Brain pericyte (primary cell): ENCODE measurements at regions not wholly inside any gene's neighbourhood (a gene's known extent, or its start where the extent isn't known, plus 50 kb on each side); places are given as distances from the start of the nearest gene placed in this dataset.

Experiments used
- DNase-seq: peaks from one replicate; pipeline ENCODE4 v3.0.0-alpha.2; 2012; ENCODE audit warnings: low read depth, low spot score

DNA sequence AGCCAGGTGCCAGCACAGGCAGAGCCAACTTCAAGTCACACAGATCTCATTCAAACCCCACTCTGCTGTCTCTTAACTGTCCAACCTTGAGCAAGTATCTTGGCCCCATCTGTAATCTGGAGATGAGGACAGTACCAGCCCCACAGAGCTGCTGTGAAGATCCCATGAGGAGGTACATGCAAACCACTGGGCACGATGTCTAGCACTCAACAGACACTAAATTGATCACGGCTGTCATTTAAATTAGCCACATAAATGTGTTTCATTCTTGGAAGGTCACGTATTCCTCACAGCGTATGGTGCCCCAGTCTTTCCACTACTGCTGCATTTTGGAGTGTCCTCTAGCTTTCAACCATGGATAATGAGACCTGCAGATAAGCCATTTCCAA, 167.6 kb upstream of the ID2 start:
- DNase-seq, result no peak

DNA sequence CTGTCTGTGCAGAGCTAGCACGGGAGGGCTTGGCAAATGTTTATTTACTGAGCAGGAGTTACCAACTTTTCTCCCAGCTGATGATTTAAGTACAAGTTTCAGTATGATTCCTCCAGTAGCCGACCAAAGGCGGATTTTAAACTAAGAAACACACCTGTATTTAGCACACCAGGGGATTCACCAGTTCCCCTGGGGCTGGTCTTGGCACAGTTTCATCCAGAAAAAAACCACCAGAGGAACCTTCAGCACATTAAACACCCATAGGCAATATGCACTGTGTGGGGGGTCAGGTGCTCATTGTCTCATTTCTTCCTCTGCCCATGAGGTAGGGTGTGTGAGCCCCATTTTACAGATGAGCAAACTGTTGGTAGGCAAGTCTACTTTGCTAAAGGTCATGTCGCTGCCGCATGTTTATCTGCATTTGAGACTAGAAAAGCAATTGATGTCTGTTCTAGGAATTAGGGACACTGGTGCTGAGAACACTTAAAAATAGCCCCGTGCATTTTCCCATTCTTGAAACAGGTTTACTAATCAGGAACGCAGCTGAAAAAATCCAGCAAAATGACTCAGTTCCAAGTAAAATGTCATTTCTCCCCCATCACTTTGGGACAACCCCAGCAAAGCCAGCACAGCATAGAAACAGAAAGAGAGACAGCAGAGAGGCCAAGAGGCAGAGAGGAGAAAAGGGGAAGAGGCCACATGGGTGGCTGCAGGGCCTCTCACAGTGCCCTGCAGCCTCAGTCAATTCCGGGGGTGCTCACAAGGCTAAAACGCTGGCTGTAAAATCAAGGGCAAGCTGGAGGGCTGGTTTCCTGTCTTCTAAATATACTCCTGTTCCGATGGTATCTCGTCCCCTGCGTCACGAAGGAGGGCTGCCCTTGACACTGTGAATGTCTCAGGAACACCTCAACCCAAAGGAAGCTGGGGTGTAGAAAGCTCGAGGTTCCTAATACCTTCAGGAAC, 166.8 kb upstream of the ID2 start:
- DNase-seq, result no peak

DNA sequence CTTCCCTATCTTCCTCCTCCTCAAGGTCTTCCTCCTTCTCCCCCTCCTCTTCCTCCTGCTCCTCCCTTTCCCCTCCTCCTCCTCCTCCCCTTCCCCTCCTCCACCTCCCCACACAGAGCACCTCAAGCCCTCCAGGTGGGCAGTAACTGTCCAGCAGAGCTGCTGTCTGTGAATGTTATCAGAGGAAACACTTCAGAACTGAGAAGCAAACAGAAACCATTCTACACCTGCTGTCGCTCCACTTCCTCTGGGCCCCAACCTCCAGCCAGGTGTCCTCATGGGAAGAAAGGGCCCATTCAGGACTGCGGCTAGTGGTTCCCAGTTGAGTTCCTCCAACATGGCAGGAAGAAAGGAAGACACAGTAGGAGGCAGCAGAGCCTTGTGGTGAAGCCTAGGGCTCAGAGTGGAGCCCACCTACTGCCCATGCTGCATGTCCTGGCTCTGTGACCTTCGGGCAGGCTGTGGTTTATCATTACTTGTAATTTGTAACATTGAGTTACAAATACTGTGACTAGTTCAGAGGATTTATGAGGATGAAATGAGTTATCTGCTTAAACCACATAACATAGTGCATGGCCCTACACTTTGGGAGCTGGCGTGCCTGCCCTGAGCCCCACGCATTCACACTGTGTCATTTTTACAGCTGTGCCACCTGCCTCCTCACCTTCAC, 165.9 kb upstream of the ID2 start:
- DNase-seq, result no peak

DNA sequence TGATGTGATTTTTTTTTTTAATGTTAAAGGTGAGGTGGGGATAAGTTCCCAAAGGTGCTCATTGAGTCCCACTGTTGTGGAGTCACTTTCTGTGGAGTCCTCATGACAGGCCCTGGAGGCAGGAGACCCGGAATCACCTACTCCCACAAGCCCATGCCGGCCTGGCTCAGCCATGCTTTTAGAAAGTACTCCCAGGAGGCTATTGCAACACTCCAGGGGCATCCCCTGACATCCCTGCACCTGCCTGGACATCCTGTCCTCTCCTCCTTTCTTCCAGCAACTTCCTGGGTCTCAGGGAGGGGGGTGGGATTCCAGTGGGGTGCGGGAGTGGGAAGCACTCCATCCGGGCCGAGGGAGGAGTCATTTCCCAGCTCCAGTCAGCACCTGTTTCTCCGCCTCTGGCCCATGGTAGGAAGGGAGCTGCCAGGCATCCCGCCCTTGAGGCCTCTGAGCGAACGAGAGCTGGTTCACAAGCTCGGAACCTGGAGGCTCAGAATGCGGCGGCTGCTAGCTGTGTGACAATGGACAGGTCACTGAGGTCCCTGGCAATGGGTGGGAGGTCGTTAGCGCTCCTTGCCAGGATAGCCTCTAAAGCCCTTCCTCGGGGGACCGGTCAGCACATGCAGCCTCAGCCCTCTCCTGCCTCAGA, 163.9 kb upstream of the ID2 start:
- no peak for DNase-seq

DNA sequence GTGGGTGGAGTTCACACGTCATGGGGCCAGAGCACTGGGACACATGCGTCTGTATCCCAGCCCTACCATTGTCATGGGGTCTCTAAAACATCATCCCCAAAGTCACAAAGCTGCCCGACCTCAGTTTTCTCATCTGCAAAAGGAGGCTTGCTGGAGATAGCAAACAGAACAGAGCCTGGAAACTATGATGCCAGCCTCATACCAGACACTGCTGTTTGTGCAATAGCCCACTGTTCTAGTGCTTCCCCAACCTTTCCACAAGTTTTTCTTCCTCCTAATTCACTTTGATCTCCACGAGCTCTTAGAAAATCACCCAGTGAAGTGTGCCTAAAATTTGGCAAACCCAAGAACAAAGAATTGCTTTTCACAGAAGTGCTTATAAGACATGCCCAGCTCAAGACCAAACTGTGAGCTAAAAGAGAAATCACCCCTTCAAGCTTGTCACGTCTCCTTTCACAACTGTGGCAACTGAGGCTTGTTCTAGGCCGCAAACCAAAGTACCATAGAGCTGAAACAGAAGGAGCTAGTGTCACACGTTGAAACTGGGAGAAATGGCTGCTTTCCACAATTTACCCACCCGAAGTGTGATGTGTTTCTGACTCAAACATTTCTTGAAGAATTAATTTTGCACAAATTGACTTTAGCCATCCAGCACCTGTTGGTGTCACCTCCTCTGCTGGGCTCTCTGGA, 162.7 kb upstream of the ID2 start:
- DNase-seq, result no peak

DNA sequence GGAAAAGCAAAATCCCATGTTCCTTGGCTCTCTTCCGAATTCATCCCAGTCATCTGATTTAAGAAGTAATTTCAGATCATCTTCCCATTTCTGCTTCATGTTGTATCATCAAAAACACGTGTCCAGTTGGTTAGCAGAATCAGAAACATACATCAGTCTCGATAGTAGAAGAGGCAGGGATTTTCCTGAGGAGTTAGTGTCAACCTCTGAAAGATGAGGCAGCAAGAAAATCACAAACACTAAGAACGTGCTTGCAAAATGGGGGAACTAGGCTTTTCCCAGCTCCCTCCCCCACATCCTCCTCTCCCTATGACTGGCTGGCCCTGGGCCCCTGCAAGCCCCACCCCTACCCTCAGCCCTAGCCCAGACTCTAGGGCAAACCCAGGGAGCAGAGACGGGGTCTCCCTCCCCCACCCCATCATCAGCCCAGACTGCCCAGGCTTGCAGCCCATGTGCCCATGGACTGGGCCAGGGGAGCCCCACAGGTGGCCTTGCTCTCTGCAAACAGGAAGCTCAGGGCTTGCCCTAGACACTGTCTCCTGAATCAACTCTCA, 161.0 kb upstream of the ID2 start:
- no peak for DNase-seq

DNA sequence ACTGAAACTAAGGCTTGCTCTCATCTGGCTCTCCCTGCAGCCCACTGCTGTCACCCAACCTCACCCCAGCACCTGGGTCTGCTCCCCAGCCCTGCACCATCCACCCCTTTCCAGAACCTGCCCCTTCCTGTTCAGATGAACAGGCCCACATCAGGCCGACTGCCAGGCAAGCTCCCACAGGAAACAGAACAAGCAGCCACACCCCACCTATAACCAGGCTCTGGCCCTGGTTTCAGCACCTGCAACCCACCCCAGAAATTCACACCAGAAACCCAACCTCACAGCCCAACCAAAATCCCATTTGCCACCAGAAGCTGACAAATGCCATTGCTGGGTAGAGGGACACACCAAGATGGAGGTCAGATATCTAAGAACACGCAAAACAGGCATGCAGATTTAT, 159.2 kb upstream of the ID2 start:
- DNase-seq, result no peak

DNA sequence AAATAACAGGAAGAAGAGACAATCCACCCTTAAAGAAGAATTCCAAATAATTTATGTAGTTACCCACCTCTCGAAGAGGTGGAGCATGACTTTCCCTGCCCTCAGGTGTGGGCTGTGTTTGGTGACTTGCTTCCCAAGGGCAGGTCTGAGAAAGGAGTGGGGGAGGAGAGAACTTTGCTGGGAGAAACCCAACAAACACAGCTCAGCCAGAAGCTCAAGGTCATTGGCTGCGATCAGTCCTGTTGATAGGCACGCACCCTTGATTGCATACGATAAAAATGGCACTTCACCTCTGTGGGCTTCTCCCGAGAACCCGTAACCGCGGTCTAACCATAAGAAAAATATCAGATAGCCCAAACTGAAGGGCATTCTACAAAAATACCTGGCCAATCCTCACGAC, 157.5 kb upstream of the ID2 start:
- DNase-seq, result no peak

DNA sequence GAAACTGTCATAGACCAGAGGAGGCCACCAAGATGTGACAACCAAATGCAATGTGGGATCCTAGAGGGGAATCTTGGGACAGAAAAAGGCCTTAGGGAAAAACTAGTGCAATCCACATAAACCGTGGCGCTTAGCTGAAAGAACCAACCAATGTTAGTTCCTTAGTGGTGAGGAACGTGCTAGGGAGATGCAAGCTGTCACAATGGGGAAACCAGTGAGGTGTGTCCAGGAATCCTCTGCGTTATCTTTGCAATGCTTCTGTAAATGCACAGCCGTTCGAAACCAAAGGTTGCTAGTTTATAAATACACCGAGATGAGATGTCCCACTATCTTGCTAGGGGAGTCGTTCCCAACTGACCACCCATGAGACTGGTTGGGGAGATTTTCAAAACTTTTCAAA, 157.0 kb upstream of the ID2 start:
- DNase-seq, result no peak

DNA sequence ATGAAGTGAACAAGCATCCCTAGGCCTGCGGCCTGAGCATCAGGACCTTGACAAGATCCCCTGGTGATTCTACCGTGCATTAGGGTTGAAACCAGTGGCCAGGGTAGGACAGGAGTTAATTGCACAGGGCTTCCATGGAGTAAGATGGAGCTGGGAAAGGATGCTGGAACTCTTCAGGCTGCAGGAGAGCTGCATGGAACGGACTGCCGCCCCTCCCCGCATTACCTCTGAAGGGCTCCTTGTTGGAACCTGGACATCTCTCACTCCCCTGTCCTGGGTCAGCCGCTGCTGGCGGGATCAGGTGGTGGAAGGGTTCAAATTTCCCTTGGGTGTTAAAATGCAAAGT, 156.6 kb upstream of the ID2 start:
- DNase-seq, result no peak

DNA sequence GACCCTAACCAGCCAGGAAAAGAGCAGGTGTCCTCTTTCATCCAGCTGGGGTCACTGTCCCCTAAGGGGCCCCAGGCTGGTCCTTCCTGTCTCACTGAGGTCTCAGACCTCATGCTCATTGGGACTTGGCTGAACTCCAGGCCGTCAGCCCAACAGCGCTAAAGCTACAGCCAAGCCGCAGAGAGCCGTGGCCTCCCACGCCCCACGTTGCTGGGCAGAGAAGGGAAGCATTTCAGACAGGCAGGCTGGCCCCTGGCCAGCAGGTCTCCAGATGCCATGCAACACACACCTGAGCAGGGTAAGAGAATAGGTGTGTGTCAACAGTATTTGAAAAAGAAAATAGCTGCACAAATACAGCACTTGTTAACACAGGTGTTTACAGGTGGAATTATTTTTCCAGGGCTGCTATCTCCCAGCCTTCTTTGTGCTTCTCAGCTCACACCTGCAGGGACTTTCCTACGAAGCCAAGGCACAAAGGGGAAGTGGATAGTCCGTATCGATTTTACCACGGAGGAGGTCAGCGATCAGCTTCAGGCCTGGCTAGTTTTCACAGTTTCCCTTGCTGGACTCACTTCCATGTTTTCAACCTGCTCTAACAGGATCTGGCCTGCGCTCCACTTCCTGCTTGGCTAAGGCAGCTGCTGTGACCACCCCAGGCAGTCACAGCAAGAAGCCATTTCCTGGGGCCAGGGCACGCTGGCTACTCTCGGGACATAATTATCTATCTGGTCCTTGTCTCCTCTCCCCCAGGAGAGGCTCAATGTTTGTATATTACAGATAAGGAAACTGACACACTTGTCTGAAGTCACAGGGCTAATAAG, 156.1 kb upstream of the ID2 start:
- no peak for DNase-seq

DNA sequence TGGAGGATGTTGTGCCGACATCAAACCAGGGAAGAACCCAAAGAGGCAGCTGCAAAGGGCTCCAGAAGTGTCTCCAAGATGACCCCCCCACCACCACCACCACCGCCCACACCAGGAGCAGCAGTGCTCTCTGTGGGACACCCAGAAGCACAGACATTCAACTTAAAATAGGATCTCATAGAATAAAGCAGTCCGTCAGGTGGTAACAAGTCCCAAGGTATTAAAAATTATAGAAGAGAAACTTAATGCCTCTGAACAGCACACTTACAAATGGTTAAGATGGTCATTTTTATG, 155.5 kb upstream of the ID2 start:
- no peak for DNase-seq

DNA sequence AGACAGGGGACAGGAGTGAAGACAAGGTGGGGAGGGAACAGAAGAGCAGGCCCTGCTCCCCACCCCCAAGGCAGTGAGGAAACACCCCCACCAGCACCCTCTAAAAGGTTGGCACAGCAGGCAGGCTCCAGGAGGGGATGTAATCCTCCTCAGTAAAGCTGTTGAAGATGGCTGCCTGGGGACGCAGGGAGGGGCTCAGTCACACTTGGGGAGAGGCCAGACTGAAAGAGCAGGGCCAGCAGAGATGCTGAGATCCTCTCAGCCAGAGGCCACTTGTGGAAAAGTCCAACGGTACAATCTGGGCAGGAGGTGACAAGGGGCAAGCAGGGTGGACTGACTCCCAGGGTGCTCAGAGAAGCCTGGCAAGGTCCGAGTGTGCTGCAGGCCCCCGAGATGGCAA, 154.8 kb upstream of the ID2 start:
- DNase-seq, result no peak

DNA sequence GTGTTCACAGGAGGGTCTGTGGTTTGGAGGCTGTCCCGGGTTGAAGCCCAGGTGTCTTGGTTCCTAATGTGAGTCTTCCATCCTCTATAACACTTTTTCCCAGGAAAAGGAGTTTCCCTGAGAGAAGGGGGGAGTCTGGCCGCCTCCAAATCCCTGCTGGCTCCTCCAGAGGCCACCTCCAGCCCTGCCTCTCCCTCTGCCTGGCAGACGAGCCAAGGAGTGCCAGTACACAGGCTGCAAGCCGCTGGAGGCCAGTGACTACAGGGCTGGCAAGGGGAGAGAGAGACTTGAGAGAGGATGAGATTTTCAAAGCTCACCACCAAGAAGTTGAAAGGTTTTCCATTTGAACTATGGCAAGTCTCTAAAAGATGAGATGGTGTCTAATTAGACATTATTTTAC, 154.2 kb upstream of the ID2 start:
- DNase-seq, result no peak

DNA sequence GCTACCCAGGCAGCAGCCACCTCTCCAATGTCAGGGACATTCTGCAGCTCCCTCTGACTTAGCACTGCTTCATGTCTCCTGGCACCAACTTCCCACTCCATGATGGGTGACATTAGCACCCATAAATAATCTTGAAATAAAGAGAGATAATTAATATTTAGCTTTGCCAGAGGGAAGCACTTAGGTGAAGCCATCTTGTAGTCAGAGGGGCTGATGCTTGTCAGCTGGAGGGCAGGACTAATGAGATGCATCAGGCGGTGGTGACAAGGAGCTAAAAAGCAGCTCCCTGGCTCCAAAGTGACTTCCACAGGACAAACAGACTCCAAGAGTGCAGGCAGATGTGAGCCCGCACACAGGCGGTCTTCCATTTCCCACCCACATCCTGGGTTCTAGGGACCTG, 153.0 kb upstream of the ID2 start:
- no peak for DNase-seq

DNA sequence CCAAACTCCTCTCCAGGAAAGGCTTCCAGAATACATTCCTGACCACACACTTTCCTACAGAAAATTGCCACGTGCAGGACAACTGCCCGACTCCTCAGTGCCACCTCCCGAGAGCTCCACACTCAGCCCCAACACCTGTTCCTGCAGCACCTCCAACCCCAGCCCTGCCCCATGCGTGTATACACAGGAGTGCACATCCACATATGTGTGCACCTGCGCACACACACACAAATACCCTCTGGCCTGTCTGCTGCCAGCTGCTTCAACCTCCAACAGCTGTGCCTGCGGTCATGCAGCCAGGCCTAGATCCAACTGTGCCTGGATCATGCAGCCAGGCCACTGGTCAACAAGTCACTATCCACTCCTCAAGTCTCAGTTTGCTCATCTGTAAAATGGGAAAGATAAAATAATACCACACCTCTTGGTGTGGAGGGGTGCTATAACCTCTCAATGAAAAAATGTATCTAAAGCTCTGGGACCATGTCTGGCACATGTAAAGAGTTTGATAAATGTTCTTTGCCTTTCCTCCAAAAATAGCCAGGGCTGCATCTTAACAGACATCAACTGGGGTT, 152.1 kb upstream of the ID2 start:
- DNase-seq, result no peak

DNA sequence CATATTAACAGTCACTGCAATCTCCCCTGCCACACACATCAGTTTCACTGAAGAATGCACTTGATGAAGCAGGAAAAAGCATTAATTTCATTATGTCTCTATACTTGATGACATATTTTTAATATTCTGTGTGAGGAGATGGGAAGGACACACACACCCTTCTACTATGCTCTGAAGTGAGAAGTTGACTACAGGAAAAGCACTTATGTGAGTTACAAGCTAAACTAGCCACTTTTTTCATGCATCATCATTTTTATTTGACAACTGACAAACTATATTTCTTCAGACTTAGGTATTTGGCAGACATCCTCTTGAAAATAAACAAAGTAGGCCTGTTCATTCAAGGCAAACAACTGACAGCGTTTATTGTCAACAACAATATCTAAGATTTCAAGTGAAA, 150.4 kb upstream of the ID2 start:
- DNase-seq, result no peak

DNA sequence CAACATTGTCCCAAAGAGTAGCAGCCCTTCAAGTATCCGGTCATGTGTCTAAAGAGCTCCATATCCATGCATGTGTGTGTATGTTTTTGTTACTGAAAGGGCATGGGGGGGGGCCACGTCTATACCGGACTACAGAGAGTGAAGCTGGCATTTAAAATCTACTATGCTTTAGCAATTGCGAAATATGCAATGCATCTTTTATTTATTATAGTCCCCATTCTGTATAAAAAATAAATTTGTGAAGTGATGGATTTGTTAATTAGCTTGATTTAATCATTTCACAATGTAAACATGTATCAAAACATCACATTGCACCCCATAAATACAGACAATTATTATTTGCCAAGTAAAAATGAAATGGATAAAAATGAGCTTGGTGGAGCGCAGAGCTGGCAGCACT, 149.4 kb upstream of the ID2 start:
- DNase-seq, result no peak

DNA sequence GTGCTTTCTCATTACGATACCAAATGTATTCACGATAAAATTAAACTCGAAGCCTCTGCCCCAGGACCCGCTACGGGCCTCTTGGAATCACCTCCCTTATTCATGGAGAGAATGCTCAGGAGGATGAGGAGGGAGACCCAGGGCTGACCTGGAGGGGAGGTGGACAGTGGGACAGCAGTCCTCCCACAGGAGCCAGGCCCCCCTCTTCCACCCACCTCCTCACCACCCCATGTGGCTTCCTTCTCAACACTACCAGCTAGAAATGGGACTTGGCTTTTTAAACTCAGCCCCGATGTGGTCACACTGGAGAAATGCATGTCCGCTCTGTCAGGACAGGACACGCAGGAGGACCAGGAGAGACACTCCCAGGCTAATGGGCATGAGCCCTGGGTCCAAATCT, 147.9 kb upstream of the ID2 start:
- no peak for DNase-seq

DNA sequence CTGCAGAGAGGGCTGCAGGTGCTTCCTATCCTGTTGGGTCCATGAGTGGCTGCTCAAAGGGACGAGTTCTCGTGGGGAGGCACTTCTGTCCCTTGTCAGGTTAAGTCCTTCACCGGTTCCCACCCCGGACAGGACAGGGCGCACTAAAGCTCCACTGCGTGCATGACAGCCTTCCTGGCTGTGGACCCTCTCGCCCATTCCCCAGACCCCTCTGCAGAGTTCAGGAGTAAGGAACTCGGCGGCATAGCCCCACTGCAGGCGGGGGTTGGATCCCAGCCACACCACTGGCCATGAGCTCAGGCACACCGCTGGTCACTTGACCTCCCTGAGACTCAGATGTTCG, 147.5 kb upstream of the ID2 start:
- DNase-seq, result no peak
